A204.1 (cell line): ENCODE measurements at regions not wholly inside any gene's neighbourhood (a gene's known extent, or its start where the extent isn't known, plus 50 kb on each side); places are given as distances from the start of the nearest gene placed in this dataset.

Source experiments
- FAIRE-seq: peaks from 2 replicates; lab custom pipeline; 2012; peaks lifted over from hg19 to GRCh38; lab: Jason Lieb, UNC

- no peak for FAIRE-seq
These were observed 1829.6 kb upstream of the NUDT12 start for GRCh38 chr5:105392122-105392709.

- no peak for FAIRE-seq
These were observed 1817.5 kb upstream of the NUDT12 start for GRCh38 chr5:105380126-105380525.

GRCh38 chr5:105371169-105371568, 1808.6 kb upstream of the NUDT12 start:
- no peak for FAIRE-seq

- no peak for FAIRE-seq
These were observed 1788.0 kb upstream of the NUDT12 start for GRCh38 chr5:105350486-105351140.

- FAIRE-seq: peak; percentile 35
These were observed 1769.0 kb upstream of the NUDT12 start for GRCh38 chr5:105331558-105331957.

- FAIRE-seq: no peak
These were observed 1767.6 kb upstream of the NUDT12 start for GRCh38 chr5:105330185-105330584.

- FAIRE-seq: no peak
These were observed 1742.3 kb upstream of the NUDT12 start for GRCh38 chr5:105304859-105305258.

GRCh38 chr5:105288946-105289345, 1726.4 kb upstream of the NUDT12 start:
- no peak for FAIRE-seq

- FAIRE-seq: no peak
These were observed 1720.5 kb upstream of the NUDT12 start for GRCh38 chr5:105283134-105283533.

GRCh38 chr5:105274079-105274478, 1711.5 kb upstream of the NUDT12 start:
- FAIRE-seq: no peak

GRCh38 chr5:105263515-105263914, 1700.9 kb upstream of the NUDT12 start:
- no peak for FAIRE-seq

GRCh38 chr5:105259581-105260217, 1697.1 kb upstream of the NUDT12 start:
- no peak for FAIRE-seq

- FAIRE-seq: no peak
These were observed 1676.0 kb upstream of the NUDT12 start for GRCh38 chr5:105238561-105238960.

GRCh38 chr5:105230516-105231157, 1668.0 kb upstream of the NUDT12 start:
- FAIRE-seq: no peak

- FAIRE-seq: no peak
These were observed 1655.4 kb upstream of the NUDT12 start for GRCh38 chr5:105218018-105218417.

- no peak for FAIRE-seq
These were observed 1650.5 kb upstream of the NUDT12 start for GRCh38 chr5:105213078-105213477.

- no peak for FAIRE-seq
These were observed 1644.5 kb upstream of the NUDT12 start for GRCh38 chr5:105207066-105207465.

- no peak for FAIRE-seq
These were observed 1634.9 kb upstream of the NUDT12 start for GRCh38 chr5:105197531-105197930.

GRCh38 chr5:105195765-105196164, 1633.2 kb upstream of the NUDT12 start:
- no peak for FAIRE-seq

GRCh38 chr5:105172918-105173317, 1610.3 kb upstream of the NUDT12 start:
- FAIRE-seq: no peak

- FAIRE-seq: no peak
These were observed 1606.2 kb upstream of the NUDT12 start for GRCh38 chr5:105168806-105169205.

- no peak for FAIRE-seq
These were observed 1604.5 kb upstream of the NUDT12 start for GRCh38 chr5:105167092-105167491.

GRCh38 chr5:105163547-105163946, 1601.0 kb upstream of the NUDT12 start:
- FAIRE-seq: no peak
